H1 (cell line): ENCODE measurements at regions not wholly inside any gene's neighbourhood (a gene's known extent, or its start where the extent isn't known, plus 50 kb on each side); places are given as distances from the start of the nearest gene placed in this dataset.

Source experiments
- CTCF ChIA-PET: fragments of 300-600 bp; sonication (Branson Sonifier 250); formaldehyde crosslinking; loops from one replicate; lab custom pipeline; 2021; ENCODE audit not compliant: partially characterized antibody; lab: Charles Lee
- POLR2A ChIA-PET: fragments of 300-600 bp; sonication (Branson Sonifier 250); formaldehyde crosslinking; loops from one replicate; lab custom pipeline; 2021; ENCODE audit warnings: inconsistent platforms; ENCODE audit not compliant: partially characterized antibody; lab: Charles Lee
- DNase-seq, 2 experiments: peaks; one replicate each; pipeline versions ENCODE4 v3.0.0 to v3.0.0-alpha.2; 2010 to 2022; ENCODE audit warnings: low spot score in 2 of 2, low read depth in 1 of 2, mixed read lengths in 1 of 2
- FAIRE-seq: peaks from 2 replicates; lab custom pipeline; 2011; peaks lifted over from hg19 to GRCh38; lab: Jason Lieb, UNC
- H2AFZ ChIP-seq: 2 replicates; pipeline ENCODE4 v1.8.1; 2012; ENCODE audit warnings: low read length, inconsistent platforms
- H2AK5ac ChIP-seq: 2 replicates; pipeline ENCODE4 v1.6.1; 2013; ENCODE audit warnings: low read depth, low read length
- H2BK120ac ChIP-seq: replicated peaks from 2 replicates; pipeline ENCODE3; 2013; ENCODE audit warnings: low read depth, low read length, inconsistent platforms
- H2BK12ac ChIP-seq: 2 replicates; pipeline ENCODE4 v1.6.1; 2013; ENCODE audit warnings: low read depth, low read length
- H2BK15ac ChIP-seq: 2 replicates; pipeline ENCODE4 v1.6.1; 2013; ENCODE audit warnings: low read length
- H2BK20ac ChIP-seq: 2 replicates; pipeline ENCODE4 v1.6.1; 2013; ENCODE audit warnings: low read length
- H2BK5ac ChIP-seq: 2 replicates; pipeline ENCODE4 v1.6.1; 2013; ENCODE audit warnings: low read depth, low read length
- H3K14ac ChIP-seq: 2 replicates; pipeline ENCODE4 v1.6.1; 2013; ENCODE audit warnings: inconsistent platforms; ENCODE audit not compliant: insufficient read length
- H3K18ac ChIP-seq: 2 replicates; pipeline ENCODE4 v1.6.1; 2013; ENCODE audit warnings: low read length; ENCODE audit errors: extremely low read depth
- H3K23ac ChIP-seq: 2 replicates; pipeline ENCODE4 v1.6.1; 2013; ENCODE audit warnings: inconsistent platforms; ENCODE audit not compliant: insufficient read length
- H3K23me2 ChIP-seq: 2 replicates; pipeline ENCODE4 v1.6.1; 2013; ENCODE audit warnings: low read depth, low read length
- H3K27ac ChIP-seq: 2 replicates; pipeline ENCODE4 v1.6.1; 2011; ENCODE audit warnings: low read depth, low read length, inconsistent platforms
- H3K27me3 ChIP-seq, 4 experiments: replicated peaks in 1 of 4; 1 replicate in 1 of 4; 2 replicates in 3 of 4; pipeline versions ENCODE4 v1.6.1 to v1.8.1; 2011 to 2013; ENCODE audit warnings: low read length in 3 of 4, mild to moderate bottlenecking in 3 of 4, inconsistent platforms in 2 of 4, mixed read lengths in 2 of 4, moderate library complexity in 1 of 4; ENCODE audit not compliant: control insufficient read depth in 3 of 4, insufficient read depth in 3 of 4; ENCODE audit errors: extremely low read depth in 1 of 4
- H3K36me3 ChIP-seq, 4 experiments: 2 replicates each; pipeline versions ENCODE4 v1.6.1 to v1.8.1; 2011 to 2013; ENCODE audit warnings: mild to moderate bottlenecking in 4 of 4, low read length in 3 of 4, moderate library complexity in 2 of 4, control low read depth in 1 of 4, inconsistent platforms in 1 of 4; ENCODE audit not compliant: insufficient read depth in 4 of 4, control insufficient read depth in 2 of 4
- H3K4ac ChIP-seq: replicated peaks from 2 replicates; pipeline ENCODE3; 2013; ENCODE audit warnings: low read length, low read depth, mixed read lengths, inconsistent platforms; ENCODE audit not compliant: insufficient read length
- H3K4me1 ChIP-seq, 4 experiments: replicated peaks in 1 of 4; 1 replicate in 1 of 4; 2 replicates in 3 of 4; pipeline versions ENCODE4 v1.6.1 to v1.8.1; 2011 to 2013; ENCODE audit warnings: low read length in 3 of 4, inconsistent platforms in 2 of 4, mixed read lengths in 1 of 4; ENCODE audit not compliant: insufficient read depth in 4 of 4, control insufficient read depth in 3 of 4
- H3K4me2 ChIP-seq, 2 experiments: 2 replicates each; pipeline versions ENCODE4 v1.6.1 to v1.8.1; 2011 to 2013; ENCODE audit warnings: low read depth in 2 of 2, low read length in 2 of 2, control low read depth in 1 of 2, inconsistent platforms in 1 of 2, mild to moderate bottlenecking in 1 of 2; ENCODE audit not compliant: insufficient read depth in 1 of 2
- H3K4me3 ChIP-seq, 4 experiments: fragments of 200-600, 300-600 bp in 1 of 4; sonication (generic), shearing (Covaris generic), sonication (Bioruptor Twin) in 1 of 4; 2 replicates each; pipeline versions ENCODE4 v1.5.1 to v1.8.1; 2011 to 2016; ENCODE audit warnings: low read length in 4 of 4, low read depth in 3 of 4, control low read depth in 2 of 4, inconsistent platforms in 2 of 4, mild to moderate bottlenecking in 2 of 4, mixed read lengths in 1 of 4, moderate library complexity in 1 of 4; ENCODE audit not compliant: insufficient read depth in 2 of 4; ENCODE audit errors: extremely low read depth in 1 of 4
- H3K56ac ChIP-seq: replicated peaks from 2 replicates; pipeline ENCODE3; 2013; ENCODE audit warnings: low read depth, mild to moderate bottlenecking, mixed read lengths, low read length, inconsistent platforms; ENCODE audit not compliant: insufficient read length
- H3K79me1 ChIP-seq: 2 replicates; pipeline ENCODE4 v1.6.1; 2013; ENCODE audit warnings: low read depth, low read length, control low read depth
- H3K79me2 ChIP-seq, 2 experiments: 2 replicates each; pipeline versions ENCODE4 v1.6.1 to v1.8.1; 2012 to 2013; ENCODE audit warnings: low read length in 2 of 2, mild to moderate bottlenecking in 2 of 2, inconsistent platforms in 1 of 2; ENCODE audit not compliant: insufficient read depth in 2 of 2, control insufficient read depth in 1 of 2
- H3K9ac ChIP-seq, 4 experiments: replicated peaks in 1 of 4; 1 replicate in 1 of 4; 2 replicates in 3 of 4; pipeline versions ENCODE4 v1.6.1 to v1.8.1; 2011 to 2013; ENCODE audit warnings: low read depth in 3 of 4, low read length in 3 of 4, control low read depth in 2 of 4, mild to moderate bottlenecking in 2 of 4, moderate library complexity in 2 of 4, inconsistent platforms in 1 of 4; ENCODE audit errors: extremely low read depth in 1 of 4
- H3K9me3 ChIP-seq, 2 experiments: 2 replicates each; pipeline versions ENCODE4 v1.6.1 to v1.8.1; 2012 to 2013; ENCODE audit warnings: mild to moderate bottlenecking in 2 of 2, moderate library complexity in 2 of 2, control low read depth in 1 of 2, inconsistent platforms in 1 of 2, low read depth in 1 of 2, low read length in 1 of 2, mixed read lengths in 1 of 2; ENCODE audit not compliant: insufficient read depth in 2 of 2
- H4K20me1 ChIP-seq, 2 experiments: replicated peaks in 1 of 2; 2 replicates each; pipeline versions ENCODE3 to v1.8.1; 2011 to 2013; ENCODE audit warnings: inconsistent platforms in 2 of 2, low read length in 2 of 2, mild to moderate bottlenecking in 1 of 2; ENCODE audit not compliant: insufficient read depth in 2 of 2, control insufficient read depth in 1 of 2
- H4K5ac ChIP-seq: 2 replicates; pipeline ENCODE4 v1.6.1; 2013; ENCODE audit warnings: low read length, low read depth, mixed read lengths, inconsistent platforms; ENCODE audit not compliant: insufficient read length
- H4K8ac ChIP-seq: 2 replicates; pipeline ENCODE4 v1.8.0; 2013; ENCODE audit warnings: mild to moderate bottlenecking, moderate library complexity, low read length, inconsistent platforms; ENCODE audit not compliant: insufficient read depth; ENCODE audit errors: extremely low read depth
- H4K91ac ChIP-seq: replicated peaks from 2 replicates; pipeline ENCODE3; 2013; ENCODE audit warnings: low read length, mixed read lengths, inconsistent platforms; ENCODE audit not compliant: insufficient read length
- EZH2 ChIP-seq: fragments of 200-600 bp; sonication (generic); IDR thresholded peaks from 2 replicates; pipeline ENCODE4 v1.7.1; 2012; ENCODE audit warnings: low read depth, mild to moderate bottlenecking, moderate library complexity, low read length, inconsistent platforms; ENCODE audit not compliant: severe bottlenecking
- HDAC6 ChIP-seq: IDR thresholded peaks from one replicate; pipeline ENCODE4 v1.7.1; 2012; ENCODE audit warnings: low read depth, mild to moderate bottlenecking, inconsistent platforms, low read length, moderate library complexity
- POU5F1 ChIP-seq: IDR thresholded peaks from 2 replicates; pipeline ENCODE4 v1.6.1; 2011; ENCODE audit warnings: low read depth, mild to moderate bottlenecking, low read length, moderate library complexity
- WGBS, 2 experiments: shearing (Covaris generic) in 1 of 2; methylation state at CpG; one replicate each; pipeline versions ENCODE4 v1.1.6 to v1.1.7; 2013 to 2015; ENCODE audit warnings: low lambda C conversion rate in 2 of 2, mixed read lengths in 2 of 2, inconsistent platforms in 1 of 2, low coverage in 1 of 2, missing lambda C conversion rate in 1 of 2; ENCODE audit not compliant: insufficient replicate concordance in 2 of 2, insufficient coverage in 1 of 2, insufficient read length in 1 of 2; ENCODE audit errors: extremely low coverage in 1 of 2, missing lambda C conversion rate in 1 of 2; 5-methylcytosine and 5-hydroxymethylcytosine counted together
- TF ChIP-seq, protein P1 (sequence below): IDR thresholded peaks from 2 replicates; pipeline ENCODE4 v1.6.1; 2011; ENCODE audit warnings: low read length, improper control_type of control experiment
- TF ChIP-seq, protein P2 (sequence below): IDR thresholded peaks from 2 replicates; pipeline ENCODE4 v1.6.1; 2011; ENCODE audit warnings: low read depth, mild to moderate bottlenecking, low read length; ENCODE audit not compliant: insufficient read depth
- TF ChIP-seq, protein P3 (sequence below): IDR thresholded peaks from 2 replicates; pipeline ENCODE4 v1.6.1; 2012; ENCODE audit warnings: low read length, inconsistent platforms

DNA sequence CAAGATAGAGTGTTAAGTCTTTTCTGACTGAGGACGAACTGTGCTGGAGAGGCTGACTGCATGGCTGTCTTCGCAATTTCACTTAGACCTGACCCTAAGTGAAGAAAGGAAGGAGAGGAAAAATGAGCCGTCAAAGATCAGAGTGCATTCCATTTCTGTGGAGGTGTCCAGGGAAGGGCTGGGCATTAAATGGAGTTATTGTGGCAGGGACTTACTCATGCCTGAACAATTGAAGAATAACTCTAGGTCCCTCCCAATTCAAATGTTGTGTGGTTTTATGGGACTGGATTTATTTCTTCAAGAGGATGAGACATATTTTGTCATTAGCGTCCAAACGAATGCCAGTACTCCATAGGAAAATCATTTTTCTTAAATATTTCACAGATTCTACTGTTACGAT is 187.3 kb upstream of the CFAP20DC start:
- H3K79me1 ChIP-seq = no peaks in the 10 kb centered on the region
- no peaks in the 10 kb centered on the region for H3K36me3 ChIP-seq
- no peaks in the 10 kb centered on the region for H4K20me1 ChIP-seq
- H2BK20ac ChIP-seq = no peak overlapping the region
- H3K27me3 ChIP-seq = no peaks in the 10 kb centered on the region
- H2AFZ ChIP-seq = no peak overlapping the region
- POLR2A ChIA-PET = no interaction called here
- H3K4me2 ChIP-seq = no peak overlapping the region
- H3K4me1 ChIP-seq = no peaks in the 10 kb centered on the region
- no peak for DNase-seq
- H4K8ac ChIP-seq = no peak overlapping the region
- FAIRE-seq = no peak
- H3K4me3 ChIP-seq = no peak overlapping the region
- CTCF ChIA-PET = interaction anchor here (0.7 to 1.9 kb wide), 2 partner anchors 25 to 89 kb away, joined by 4 read pairs; no protein-coding TSS in a partner anchor
- no peaks in the 10 kb centered on the region for H3K9me3 ChIP-seq
- H3K4ac ChIP-seq = no peak overlapping the region
- no peak overlapping the region for H4K91ac ChIP-seq
- no peak overlapping the region for H2AK5ac ChIP-seq
- H3K14ac ChIP-seq = no peak overlapping the region
- no peaks in the 10 kb centered on the region for H3K79me2 ChIP-seq
- H3K9ac ChIP-seq = no peak overlapping the region
- no peak overlapping the region for H3K23ac ChIP-seq
- H4K5ac ChIP-seq = no peak overlapping the region
- H3K18ac ChIP-seq = no peak overlapping the region
- 92% methylated on average over 6 of the region's 6 CpGs; no CpG with 5 or more reads in 1 of the 2 experiments for WGBS, 2 experiments
- H2BK5ac ChIP-seq = no peak overlapping the region
- H3K27ac ChIP-seq = no peak overlapping the region
- H3K56ac ChIP-seq = no peak overlapping the region
- peaks cover 1% of the 10 kb centered on the region; the same call in 1 of the 2 replicates for H3K23me2 ChIP-seq
- H2BK120ac ChIP-seq = no peak overlapping the region
- no peak overlapping the region for H2BK12ac ChIP-seq
- H2BK15ac ChIP-seq = no peak overlapping the region
- TF ChIP-seq POU5F1 (no peak), HDAC6 (no peak), EZH2 (no peak)
- TF ChIP-seq, protein P1, sequence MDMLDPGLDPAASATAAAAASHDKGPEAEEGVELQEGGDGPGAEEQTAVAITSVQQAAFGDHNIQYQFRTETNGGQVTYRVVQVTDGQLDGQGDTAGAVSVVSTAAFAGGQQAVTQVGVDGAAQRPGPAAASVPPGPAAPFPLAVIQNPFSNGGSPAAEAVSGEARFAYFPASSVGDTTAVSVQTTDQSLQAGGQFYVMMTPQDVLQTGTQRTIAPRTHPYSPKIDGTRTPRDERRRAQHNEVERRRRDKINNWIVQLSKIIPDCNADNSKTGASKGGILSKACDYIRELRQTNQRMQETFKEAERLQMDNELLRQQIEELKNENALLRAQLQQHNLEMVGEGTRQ = no peak
- TF ChIP-seq, protein P2, sequence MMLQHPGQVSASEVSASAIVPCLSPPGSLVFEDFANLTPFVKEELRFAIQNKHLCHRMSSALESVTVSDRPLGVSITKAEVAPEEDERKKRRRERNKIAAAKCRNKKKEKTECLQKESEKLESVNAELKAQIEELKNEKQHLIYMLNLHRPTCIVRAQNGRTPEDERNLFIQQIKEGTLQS = no peak
- TF ChIP-seq, protein P3, sequence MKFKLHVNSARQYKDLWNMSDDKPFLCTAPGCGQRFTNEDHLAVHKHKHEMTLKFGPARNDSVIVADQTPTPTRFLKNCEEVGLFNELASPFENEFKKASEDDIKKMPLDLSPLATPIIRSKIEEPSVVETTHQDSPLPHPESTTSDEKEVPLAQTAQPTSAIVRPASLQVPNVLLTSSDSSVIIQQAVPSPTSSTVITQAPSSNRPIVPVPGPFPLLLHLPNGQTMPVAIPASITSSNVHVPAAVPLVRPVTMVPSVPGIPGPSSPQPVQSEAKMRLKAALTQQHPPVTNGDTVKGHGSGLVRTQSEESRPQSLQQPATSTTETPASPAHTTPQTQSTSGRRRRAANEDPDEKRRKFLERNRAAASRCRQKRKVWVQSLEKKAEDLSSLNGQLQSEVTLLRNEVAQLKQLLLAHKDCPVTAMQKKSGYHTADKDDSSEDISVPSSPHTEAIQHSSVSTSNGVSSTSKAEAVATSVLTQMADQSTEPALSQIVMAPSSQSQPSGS = no peak
